Activated T-cell treated with anti-CD3 and anti-CD28 coated beads, Interleukin-2, amount 50 U/mL, for 48 hours (primary cell): ENCODE measurements at regions not wholly inside any gene's neighbourhood (a gene's known extent, or its start where the extent isn't known, plus 50 kb on each side); places are given as distances from the start of the nearest gene placed in this dataset.

Experiments used
- DNase-seq, 2 experiments: peaks; one replicate each; pipeline ENCODE4 v3.0.0-alpha.2; 2020

DNA sequence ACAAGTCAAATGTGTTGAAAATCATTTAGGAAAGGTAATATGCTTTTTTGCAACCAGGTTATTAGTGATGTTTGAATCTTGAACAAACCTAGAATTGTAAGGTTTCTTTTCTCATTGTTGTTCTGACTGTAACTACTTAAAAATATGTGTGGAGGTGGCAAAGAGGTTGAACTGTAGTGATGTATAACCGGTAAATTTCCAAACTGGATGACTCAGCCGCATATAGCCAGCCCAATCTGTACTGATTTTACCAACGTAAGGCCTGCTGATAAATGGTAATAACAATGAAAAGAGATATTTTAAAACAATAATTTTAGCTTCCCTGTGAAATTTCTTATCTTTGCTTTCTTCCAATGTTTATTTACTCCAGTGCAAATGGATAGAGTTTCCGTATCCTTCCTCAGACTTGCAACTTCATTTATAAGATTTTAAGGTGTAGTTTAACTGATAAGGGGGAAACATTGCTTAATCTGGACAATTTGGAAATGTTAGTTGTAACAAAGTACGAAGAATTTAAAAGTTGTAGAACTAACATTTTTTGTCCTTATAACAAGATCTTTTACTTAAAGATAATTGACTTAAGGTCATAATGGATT, 1170.4 kb upstream of the ZEB2 start:
- DNase-seq = no peak

DNA sequence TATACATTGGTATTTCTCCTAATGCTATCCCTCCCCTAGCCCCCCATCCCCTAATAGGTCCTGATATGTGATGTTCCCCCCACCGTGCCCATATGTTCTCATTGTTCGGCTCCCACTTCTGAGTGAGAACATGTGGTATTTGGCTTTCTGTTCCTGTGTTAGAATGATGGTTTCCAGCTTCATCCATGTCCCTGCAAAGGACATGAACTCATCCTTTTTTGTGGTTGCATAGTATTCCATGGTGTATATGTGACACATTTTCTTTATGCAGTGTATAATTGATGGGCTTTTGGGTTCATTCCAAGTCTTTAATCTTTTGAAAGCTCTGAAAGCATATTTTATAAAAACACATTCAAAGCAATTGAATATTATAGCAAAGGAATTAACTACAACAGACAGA, 1169.4 kb upstream of the ZEB2 start:
- DNase-seq = no peak

DNA sequence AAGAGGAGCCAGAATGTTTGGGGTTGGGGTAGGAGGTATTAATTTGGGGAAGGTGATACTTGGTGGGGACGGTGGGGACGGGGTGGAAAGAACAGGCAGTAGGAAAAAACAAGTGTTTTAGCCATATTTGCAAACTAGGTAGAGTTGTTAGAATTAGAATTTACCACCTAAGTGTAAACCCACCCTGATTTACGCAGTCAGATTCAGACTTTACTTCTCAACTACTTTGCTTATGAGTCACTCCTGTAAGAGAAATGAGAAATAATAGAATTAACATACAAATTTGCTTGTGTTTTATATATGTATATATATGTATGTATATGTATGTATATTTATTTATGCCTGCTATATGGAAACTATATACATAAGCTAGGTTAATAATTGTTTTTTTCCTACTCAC, 1168.2 kb upstream of the ZEB2 start:
- DNase-seq = no peak

DNA sequence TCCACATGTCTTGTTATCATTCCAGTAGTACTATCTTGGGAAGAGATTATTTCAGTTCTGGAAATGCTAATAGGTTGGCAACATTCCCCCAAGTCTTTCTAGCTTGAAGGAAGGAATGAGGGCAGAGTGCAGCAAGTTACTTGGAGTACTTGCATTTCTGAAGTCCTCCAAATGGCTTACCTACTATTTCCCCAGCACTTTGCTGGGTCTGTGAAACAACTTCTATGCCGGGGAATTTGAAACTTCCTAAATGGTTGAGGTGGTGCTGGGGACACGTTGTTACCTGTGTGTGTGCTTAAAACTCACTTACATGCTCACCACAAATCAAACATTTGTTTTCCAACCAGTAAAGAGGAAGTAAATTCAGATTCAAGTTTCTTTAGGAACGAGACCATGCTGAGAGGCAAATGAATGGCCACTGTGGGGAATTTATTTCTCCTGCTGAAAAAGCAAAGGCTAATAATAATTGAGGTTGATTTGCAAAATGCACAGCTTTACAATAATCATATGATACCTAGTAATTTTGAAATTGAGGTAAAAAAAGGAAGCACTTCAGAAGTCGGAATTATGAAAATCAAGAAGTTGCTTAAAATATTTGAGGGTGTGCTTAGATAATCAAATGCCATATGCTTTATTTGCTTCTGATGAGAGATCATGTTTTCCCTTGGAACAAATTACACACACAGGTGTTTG, 1167.7 kb upstream of the ZEB2 start:
- no peak for DNase-seq

DNA sequence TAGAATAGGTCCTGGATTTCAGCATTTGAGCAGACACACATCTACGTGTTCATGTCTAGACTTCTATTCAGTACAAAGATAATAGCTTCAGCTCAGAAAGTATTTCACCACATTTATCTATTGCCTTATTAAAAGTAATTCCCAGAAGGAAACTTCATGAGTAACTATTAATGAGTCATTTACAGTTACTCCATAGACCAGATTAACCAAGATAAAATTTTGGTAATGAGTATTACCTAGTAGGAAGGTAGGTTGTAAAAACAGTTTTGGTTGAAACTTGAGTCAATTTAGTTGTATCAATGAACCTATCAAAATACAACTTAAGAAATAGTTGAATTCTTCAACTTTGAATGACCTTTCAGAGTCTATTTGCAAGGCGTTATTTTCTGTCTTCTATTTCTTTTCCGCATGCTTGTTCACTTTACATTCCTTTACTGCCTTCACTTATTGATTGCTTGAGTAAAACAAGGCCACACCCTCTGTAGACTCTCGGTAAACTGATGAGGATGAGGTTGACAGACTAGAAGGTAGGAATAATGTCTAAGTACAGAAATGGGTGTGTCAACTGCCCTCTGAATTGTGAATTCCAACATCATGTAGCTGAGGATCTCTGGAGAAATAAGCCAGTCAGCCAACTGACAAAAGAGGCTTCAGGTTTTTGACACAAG, 1165.6 kb upstream of the ZEB2 start:
- no peak for DNase-seq

DNA sequence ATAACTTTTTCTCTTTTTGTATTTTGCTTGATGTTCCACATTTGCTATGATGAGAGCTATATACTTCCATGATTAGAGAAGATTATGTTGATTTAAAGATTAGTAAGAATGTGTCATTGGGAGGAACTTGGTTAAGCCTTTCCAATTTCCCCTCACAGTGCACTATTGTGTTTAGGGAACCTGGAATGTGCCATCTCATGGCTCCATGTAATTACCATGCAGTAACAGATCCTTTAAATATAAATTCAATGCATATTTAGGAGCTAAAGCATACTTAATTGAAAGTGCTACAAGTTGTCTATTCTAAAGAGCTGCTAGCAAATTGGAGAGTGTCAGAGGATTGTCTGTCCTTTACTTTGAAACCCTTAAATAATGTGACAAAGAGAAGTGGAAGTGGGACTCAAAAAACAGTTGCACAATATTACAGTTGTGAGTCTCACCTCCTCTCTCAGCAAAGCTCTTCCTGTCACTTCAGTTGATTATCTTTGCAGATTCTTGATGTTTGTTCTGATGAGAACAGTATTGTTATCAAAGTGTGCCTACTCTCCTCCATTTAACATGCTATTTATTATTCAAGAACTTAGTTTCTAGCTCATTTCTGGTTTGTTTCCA, 1162.7 kb upstream of the ZEB2 start:
- DNase-seq = no peak

DNA sequence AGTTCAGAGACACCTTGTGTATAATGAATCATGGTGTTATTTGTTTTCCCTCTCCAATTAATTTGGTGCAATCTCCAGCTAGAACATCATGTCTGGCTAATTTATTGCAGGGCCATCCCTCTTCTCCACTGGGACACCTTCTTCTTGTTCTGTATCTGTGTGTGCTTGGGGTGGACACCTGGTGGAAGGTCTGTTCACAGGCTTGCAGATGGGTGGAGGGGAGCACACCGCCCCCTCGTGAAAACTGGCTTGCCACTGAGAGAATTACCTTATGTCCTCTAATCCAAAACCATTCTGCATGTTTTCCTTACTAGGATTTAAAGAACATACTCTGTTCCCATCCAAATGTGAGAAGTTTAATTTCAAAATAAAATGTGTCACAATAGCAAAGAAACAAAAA, 1160.4 kb upstream of the ZEB2 start:
- no peak for DNase-seq

DNA sequence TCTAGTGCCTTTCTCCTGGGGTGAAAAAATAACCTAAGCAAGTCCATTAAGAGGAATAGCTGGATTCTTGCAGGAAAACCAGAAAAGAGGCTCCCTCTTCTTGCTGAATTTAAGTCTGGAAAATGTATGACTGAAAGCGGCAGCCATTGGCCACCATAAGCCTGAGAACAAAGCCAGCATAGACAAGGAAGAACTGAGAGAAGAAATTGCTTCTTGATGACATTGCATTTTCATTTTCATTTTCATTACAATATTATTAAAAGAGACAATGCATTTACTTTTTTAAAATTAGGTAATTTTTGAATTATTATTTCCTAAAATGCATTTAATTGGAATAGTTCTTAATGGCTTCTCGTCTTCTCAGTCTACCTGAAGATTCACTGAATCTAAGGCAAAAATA, 1157.5 kb upstream of the ZEB2 start:
- no peak for DNase-seq

DNA sequence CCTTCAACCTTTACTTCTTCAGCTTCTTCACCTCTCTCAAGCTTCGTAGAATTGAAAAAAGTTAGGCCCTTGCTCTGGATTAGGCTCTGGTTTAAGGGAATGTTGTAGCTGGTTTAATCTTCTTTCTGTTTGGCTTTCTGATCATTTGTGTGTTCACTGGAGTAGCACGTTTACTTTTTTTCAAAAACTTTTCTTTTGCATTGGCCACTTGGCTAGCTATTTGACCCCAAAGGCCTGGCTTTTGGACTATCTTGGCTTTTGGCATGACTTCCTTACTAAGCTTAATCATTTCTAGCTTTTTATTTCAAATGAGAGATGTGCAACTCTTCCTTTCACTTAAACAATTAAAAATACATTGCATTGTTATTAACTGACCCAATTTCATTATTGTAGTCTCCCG, 1154.8 kb upstream of the ZEB2 start:
- DNase-seq = no peak

DNA sequence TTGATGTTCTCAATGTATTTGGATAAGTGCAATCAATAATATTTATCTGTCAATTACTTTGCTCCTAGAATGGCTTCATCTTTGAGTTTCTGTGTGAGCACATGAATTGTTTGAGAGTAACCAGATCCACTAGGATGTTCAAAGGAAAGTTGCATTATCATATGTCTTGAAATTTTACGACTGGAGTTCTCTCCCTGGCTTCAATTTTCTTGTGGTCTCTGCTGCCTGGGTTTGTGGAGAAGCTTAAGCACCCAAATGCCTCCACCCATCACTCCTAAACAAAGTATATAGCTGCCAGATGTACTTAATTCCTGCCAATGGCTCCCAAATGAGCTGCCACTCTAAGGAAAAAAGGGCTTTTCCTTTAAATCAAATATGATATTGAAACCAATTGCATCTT, 1149.4 kb upstream of the ZEB2 start:
- no peak for DNase-seq

DNA sequence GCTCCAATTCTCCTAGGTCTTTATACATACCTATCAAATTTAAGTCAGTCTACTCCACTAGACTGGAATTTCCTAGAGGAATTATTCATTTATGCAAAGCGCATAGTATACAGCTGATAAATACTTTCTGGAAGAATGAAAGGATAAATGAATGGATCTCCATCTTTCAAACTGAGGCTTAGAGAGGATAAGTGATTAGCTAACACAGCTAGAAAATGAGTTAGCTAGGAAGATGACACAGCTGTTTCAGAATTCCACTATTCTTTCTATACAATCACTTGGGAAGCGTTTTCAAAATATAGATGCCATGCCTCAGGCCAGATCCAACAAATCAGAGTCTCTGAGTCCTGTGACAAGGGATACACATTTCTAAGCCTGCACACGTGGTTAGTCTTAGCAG, 1146.6 kb upstream of the ZEB2 start:
- DNase-seq = no peak

DNA sequence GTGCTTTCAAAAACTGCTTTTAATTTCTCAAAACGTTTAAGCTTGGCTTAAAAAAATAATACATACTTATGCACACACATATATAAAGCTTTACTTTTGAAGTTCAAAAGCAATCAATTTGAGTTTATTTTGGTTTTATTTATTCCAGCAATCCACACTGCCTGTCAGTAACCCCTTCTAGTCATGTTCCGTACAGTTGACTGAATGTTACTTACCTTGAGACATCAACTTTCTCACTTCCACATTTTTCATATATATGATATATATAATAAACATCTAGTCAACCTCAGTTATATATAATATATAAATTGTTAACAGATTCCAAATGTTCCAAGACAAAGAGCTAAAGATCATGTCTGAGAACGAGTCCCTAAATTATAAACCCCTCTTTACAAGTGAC, 1137.3 kb upstream of the ZEB2 start:
- DNase-seq = no peak

DNA sequence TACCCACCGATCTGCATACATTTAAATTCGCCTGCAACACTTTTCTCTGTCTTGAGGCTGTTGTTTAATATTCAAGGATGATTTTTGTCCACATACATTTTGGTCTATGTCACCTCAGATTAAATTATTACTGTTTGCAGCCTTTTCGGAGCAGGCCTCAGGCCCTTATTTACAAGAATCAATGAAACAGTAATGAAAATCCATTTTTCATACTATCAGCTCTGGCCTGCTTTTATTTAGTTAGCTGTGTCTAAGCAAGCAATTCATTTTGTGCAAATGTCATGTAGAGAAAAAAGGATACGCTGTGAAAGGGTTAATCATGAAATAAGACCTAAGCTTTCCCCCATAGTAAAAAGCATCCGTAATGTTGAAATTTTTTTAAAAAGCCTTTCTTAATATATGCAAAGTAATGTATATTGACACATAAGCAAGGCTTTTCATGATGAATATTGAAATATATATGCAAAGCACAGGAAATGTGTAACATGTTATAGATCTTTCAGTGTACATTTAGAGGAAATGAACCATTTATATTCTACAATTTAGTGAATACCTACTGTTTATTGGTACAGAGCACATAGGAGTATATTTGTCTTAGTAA, 1135.3 kb upstream of the ZEB2 start:
- no peak for DNase-seq

DNA sequence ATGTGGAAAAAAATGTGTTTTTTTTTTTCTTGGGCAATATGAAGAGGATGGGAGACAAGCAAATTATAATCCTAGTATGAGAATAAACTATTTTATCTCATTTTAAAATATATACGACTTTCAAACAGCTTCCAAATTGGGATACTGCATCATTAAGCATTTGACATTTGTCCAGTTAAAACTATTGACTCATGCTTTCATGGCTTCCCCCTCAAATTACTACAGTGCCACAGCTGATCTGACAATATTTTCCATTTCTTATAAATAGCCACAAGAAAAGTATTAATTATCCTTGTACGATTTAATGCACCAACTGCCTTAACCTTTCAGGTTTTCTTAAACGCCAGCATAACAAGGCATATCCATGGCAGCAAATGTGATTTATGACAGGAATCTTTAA, 1134.8 kb upstream of the ZEB2 start:
- no peak for DNase-seq

DNA sequence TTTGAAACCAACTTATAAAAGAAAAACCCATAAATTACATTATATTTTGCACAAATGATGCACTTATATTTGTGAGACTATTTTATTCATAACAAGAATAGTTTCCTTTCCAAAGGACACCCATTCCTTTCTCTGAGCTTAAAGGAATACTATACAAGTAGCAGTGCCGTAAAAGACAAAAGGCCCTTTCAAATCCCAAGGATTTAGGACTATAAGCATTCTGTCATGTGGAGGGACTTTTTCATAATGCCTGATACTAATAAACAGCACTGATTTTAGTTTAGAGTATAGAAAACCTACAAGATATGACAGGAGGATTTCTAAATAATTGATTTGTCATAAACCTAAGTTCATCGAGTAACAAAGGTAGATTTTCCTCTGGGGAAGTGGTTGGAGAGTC, 1134.2 kb upstream of the ZEB2 start:
- no peak for DNase-seq

DNA sequence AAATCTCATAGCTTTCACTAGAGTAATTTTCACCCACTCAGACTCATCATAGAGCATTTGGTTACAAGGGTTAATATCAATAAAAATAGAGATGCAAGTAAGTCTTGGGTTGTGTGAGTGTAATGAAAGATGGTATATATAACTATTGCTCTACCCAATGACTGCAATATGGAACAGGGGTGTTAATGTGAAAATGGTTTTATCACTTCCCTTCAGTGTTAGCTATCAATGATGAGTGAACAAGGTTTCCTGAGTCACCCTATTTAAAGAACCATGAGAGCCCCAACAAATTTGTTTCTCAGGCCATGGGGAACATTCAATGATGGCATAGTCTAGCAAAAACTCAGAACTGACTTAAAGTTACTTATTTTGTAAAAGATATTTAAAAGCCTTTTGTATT, 1133.6 kb upstream of the ZEB2 start:
- DNase-seq = no peak

DNA sequence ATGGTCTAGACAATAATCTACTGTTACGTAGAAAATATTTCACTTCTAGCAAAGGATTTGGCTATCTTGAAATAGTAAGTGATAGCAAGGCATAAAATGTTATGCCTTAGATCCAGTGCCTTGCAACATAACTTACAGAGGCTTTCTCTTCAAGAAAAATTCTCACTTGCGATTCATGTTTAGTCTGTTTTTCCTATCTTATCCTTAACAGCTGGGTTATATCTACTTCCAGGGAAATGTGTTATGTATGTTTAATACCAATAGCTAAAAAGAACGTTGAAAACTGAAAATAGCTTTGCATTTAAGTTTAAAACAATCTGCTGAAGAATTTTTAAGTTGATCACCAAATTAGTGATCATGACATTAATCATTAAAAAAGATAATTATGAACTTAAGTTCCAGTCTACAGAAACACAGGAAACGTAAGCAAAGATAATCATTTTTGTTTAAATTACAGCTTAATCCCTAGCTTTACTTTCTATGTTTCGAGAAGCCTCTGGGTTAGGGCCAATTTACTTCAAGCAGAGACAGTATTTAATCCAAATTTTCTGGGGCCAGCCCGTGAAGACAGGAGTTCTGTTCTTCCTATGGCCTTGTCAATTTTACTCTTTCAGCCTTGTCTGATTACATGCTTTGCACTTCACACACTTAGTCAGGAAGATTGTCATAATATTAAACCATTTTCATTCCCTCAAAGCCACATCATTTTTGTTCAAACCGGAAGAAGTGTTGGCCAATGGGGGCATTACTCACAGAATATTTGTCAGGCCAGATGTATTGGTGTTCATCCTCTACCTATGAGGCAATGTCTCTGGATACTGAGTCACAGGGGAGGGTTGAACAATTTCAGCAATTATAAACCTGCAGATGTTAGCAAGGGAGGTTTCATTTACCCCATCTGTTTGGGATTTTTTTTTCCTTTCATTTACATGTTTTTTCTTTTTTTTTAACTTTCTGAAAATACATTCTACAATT, 1132.9 kb upstream of the ZEB2 start:
- no peak for DNase-seq

DNA sequence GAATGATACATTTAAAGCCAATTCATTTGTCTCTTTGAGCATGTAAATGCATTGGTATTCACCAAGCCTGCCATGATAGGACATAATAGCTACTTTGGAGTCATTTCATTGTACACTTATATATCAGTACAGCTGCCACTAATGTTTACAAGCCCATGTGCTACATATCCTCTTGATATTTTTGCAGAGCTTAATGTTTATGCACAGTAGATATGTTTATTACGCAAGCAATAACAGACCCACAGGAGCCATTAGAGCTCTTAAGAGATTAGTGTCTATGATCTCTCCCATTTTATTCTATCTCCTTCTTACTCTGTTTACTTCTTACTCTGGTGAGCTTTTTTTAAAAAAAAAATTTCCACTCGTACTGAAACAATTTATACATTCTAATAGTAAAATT, 1132.1 kb upstream of the ZEB2 start:
- DNase-seq = no peak

DNA sequence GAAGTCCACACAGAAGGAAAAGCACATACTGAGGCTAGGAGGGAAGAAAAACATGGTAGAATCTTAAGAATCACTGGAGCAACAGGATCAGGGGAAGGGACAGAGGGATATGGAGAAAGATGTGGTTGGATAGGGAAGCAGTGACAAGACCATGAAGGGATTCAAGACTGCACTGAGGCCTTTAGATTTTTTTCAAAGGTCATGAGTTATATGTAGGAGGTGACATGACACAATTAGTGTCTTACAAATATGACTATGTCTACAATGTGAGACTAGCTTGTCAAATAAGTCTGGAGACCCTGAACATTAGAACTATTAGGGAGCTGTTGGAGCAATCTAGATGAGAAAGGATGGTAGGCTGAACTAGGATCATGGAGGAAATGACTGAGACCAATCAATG, 1130.3 kb upstream of the ZEB2 start:
- DNase-seq = no peak

DNA sequence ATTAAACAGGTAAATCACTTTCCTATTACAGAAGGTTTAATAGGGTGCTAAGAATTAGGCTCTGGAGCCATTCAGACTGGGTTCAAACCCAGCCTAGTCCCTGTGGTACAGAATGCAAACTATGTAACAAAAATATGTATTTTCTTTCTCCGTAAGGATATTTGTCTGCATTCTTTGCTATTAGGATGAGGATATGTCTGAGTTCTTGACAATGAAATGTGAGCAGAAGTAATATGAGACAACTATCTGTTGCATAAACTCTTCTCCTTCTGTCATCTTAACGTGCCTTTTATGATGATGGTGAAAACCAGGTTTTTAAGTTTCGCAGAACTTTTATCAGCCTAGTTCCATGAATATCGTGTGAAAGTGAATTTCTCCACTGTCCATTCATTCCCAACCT, 1129.1 kb upstream of the ZEB2 start:
- DNase-seq = no peak

DNA sequence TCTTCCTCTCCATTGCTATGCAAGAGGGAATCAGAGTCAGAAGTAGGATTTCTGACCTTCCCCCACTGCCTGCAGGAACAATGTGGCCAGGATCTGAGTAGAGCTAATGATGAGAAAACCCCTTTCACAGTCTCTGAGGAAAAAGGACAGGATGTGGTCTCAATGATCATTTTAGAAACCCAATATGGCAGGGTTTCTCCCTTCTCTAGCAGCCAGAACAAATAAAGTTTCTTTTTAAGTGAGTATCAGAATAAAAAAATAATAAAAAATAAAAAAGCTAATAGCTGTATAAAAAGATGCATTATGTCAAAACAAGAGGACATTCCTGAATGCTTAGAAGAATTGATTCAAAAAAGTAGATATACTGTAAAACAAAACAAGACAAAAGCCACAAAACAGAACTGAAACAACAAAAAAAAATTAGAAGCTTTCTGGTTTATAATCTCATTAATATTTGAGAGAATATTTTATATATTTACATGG, 1124.9 kb upstream of the ZEB2 start:
- DNase-seq = no peak

DNA sequence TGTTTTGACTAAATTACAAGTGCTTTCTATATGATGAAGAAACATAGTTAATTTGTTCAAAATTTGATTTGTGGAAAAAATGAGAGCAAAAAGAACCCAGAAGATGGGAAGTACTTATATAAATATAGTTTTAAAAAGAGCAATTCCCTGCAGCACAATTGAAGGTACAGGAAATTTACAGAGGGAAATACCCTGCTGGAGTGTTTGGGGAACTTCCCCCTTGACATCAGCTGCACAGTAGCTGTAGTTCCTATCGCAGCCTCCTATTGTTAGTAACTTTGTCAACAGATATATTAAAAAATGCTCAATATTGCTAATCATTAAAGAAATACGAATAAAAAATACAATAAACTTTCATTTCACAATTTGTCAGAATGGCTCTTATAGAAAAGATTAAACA, 1118.8 kb upstream of the ZEB2 start:
- no peak for DNase-seq
